ENCODE measurements at regions not wholly inside any gene's neighbourhood (a gene's known extent, or its start where the extent isn't known, plus 50 kb on each side); places are given as distances from the start of the nearest gene placed in this dataset.

GRCh38 chr18:24975496-24976372 is 376.2 kb downstream of the ZNF521 start:
- Histone ChIP-seq H3K79me2 (ENCODE audit: insufficient read depth, low read length) (no peaks in the 10 kb centered on the region), H3K9me2 (replicated peaks; ENCODE audit: insufficient read depth, low read length) (no peaks in the 10 kb centered on the region)
- no peak for TF ChIP-seq CTCF (IDR thresholded peaks at IDR 0.05; ENCODE audit: insufficient read depth, low read length, poor library complexity, severe bottlenecking)
- no peak for TF ChIP-seq EZH2phosphoT487 (conservative IDR thresholded peaks at IDR 0.05; ENCODE audit: low read length)

GRCh38 chr18:24976502-24976901 is 375.5 kb downstream of the ZNF521 start:
- H3K36me3 ChIP-seq (ENCODE audit: low read length): no peaks in the 10 kb centered on the region
- no peak for TF ChIP-seq EZH2phosphoT487 (conservative IDR thresholded peaks at IDR 0.05; ENCODE audit: low read length)
- no peak for TF ChIP-seq CTCF (IDR thresholded peaks at IDR 0.05; ENCODE audit: insufficient read depth, low read length, poor library complexity, severe bottlenecking)
- no peaks in the 10 kb centered on the region for H3K27me3 ChIP-seq (ENCODE audit: low read length)
- no peaks in the 10 kb centered on the region for H4K20me1 ChIP-seq (ENCODE audit: low read depth, low read length)
- no peaks in the 10 kb centered on the region for H3K9me3 ChIP-seq (ENCODE audit: insufficient read depth, low read length)
- H3F3A ChIP-seq (ENCODE audit: insufficient read depth): no peaks in the 10 kb centered on the region
- no peak overlapping the region for H3K4me2 ChIP-seq (ENCODE audit: low read depth, low read length, poor library complexity, severe bottlenecking)
- no peak overlapping the region for H3K4me3 ChIP-seq (ENCODE audit: insufficient read depth, low read length, poor library complexity, severe bottlenecking)
- H3K27ac ChIP-seq (ENCODE audit: low read depth, low read length): no peak overlapping the region
- no peaks in the 10 kb centered on the region for H3K9me2 ChIP-seq (replicated peaks; ENCODE audit: insufficient read depth, low read length)
- H3K9ac ChIP-seq (ENCODE audit: low read length): no peak overlapping the region
- no peak overlapping the region for H2AFZ ChIP-seq (ENCODE audit: low read depth, low read length, severe bottlenecking)
- no peaks in the 10 kb centered on the region for H3K79me2 ChIP-seq (ENCODE audit: insufficient read depth, low read length)

More at GRCh38 chr18:24975496-24976372, 376.2 kb downstream of the ZNF521 start:
- H3K27me3 ChIP-seq (ENCODE audit: low read length): no peaks in the 10 kb centered on the region
- no peak overlapping the region for H3K9ac ChIP-seq (ENCODE audit: low read length)
- H3K36me3 ChIP-seq (ENCODE audit: low read length): no peaks in the 10 kb centered on the region
- H3K9me3 ChIP-seq (ENCODE audit: insufficient read depth, low read length): no peaks in the 10 kb centered on the region
- H3K4me3 ChIP-seq (ENCODE audit: insufficient read depth, low read length, poor library complexity, severe bottlenecking): no peak overlapping the region
- no peak overlapping the region for H3K27ac ChIP-seq (ENCODE audit: low read depth, low read length)
- no peak overlapping the region for H3K4me2 ChIP-seq (ENCODE audit: low read depth, low read length, poor library complexity, severe bottlenecking)
- H4K20me1 ChIP-seq (ENCODE audit: low read depth, low read length): no peaks in the 10 kb centered on the region
- no peak overlapping the region for H2AFZ ChIP-seq (ENCODE audit: low read depth, low read length, severe bottlenecking)
- H3F3A ChIP-seq (ENCODE audit: insufficient read depth): no peaks in the 10 kb centered on the region

- Histone ChIP-seq H2AFZ (ENCODE audit: low read depth, low read length, severe bottlenecking) (no peak overlapping the region), H3K4me3 (ENCODE audit: insufficient read depth, low read length, poor library complexity, severe bottlenecking) (no peak overlapping the region), H3K9me2 (replicated peaks; ENCODE audit: insufficient read depth, low read length) (no peaks in the 10 kb centered on the region), H3F3A (ENCODE audit: insufficient read depth) (no peaks in the 10 kb centered on the region), H3K4me2 (ENCODE audit: low read depth, low read length, poor library complexity, severe bottlenecking) (no peak overlapping the region), H3K9me3 (ENCODE audit: insufficient read depth, low read length) (no peaks in the 10 kb centered on the region), H3K36me3 (ENCODE audit: low read length) (no peaks in the 10 kb centered on the region), H3K27me3 (ENCODE audit: low read length) (no peaks in the 10 kb centered on the region), H3K79me2 (ENCODE audit: insufficient read depth, low read length) (no peaks in the 10 kb centered on the region), H3K27ac (ENCODE audit: low read depth, low read length) (no peak overlapping the region), H4K20me1 (ENCODE audit: low read depth, low read length) (no peaks in the 10 kb centered on the region), H3K9ac (ENCODE audit: low read length) (no peak overlapping the region)
- TF ChIP-seq CTCF (IDR thresholded peaks at IDR 0.05; ENCODE audit: insufficient read depth, low read length, poor library complexity, severe bottlenecking): no peak
- no peak for TF ChIP-seq EZH2phosphoT487 (conservative IDR thresholded peaks at IDR 0.05; ENCODE audit: low read length)
These were observed 372.7 kb downstream of the ZNF521 start for GRCh38 chr18:24979235-24979634.
